Adipocyte (in vitro differentiated cells): ENCODE measurements at regions not wholly inside any gene's neighbourhood (a gene's known extent, or its start where the extent isn't known, plus 50 kb on each side); places are given as distances from the start of the nearest gene placed in this dataset.

Experiments
- DNase-seq: peaks from one replicate; pipeline ENCODE4 v3.0.0-alpha.2; 2015; ENCODE audit warnings: low read depth
- H3K27me3 ChIP-seq: replicated peaks from 2 replicates; pipeline ENCODE4 v1.7.0; 2013; ENCODE audit warnings: mild to moderate bottlenecking, low read length, moderate library complexity; ENCODE audit not compliant: control insufficient read depth, insufficient read depth
- H3K36me3 ChIP-seq: 2 replicates; pipeline ENCODE4 v1.7.0; 2013; ENCODE audit warnings: low read length, mild to moderate bottlenecking, moderate library complexity; ENCODE audit not compliant: control insufficient read depth, insufficient read depth, severe bottlenecking
- H3K4me1 ChIP-seq: 2 replicates; pipeline ENCODE4 v1.7.0; 2013; ENCODE audit warnings: mild to moderate bottlenecking, low read length, moderate library complexity; ENCODE audit not compliant: control insufficient read depth, insufficient read depth
- H3K4me3 ChIP-seq: 2 replicates; pipeline ENCODE4 v1.7.0; 2013; ENCODE audit warnings: mild to moderate bottlenecking, low read length, moderate library complexity
- H3K9ac ChIP-seq: 2 replicates; pipeline ENCODE4 v1.7.0; 2013; ENCODE audit warnings: mild to moderate bottlenecking, low read length, moderate library complexity
- H3K9me3 ChIP-seq: 2 replicates; pipeline ENCODE4 v1.7.0; 2013; ENCODE audit warnings: mild to moderate bottlenecking, low read length, moderate library complexity; ENCODE audit not compliant: control insufficient read depth

DNA sequence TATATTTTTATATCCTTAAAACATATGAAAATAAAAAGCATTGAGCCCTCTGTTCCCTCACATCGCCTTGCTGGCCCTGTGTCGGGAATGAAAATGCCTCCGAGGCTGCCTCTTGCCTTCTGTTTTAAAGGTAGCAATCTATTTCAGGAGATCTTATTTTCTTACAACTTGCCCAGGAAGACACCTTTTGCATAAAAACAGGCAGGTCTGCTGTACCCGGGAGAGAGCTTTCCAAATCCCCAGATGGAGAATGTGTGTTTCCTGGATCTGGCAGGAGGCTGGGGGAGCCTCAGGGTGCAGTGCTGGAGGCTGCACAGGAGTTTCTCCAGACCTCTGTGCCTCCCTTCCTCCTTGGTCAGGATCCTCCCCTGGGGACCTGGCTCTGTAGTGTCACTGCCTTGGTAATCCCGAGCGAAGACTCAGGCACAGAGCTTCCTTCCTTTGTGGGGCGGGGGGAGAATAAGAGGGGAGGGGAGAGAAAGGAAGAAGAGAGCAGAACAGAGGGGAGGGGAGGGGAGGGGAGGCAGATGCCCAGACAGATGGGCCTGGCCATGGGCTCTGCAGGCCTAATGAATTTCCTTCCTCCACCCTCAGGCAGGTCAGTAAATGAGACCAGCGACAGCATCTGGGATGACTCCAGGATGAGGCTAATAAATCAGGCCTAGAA is 104.0 kb upstream of the BOD1 start:
- Histone ChIP-seq H3K4me3 (no peak overlapping the region), H3K36me3 (no peaks in the 10 kb centered on the region), H3K9ac (no peak overlapping the region), H3K4me1 (peaks cover 4% of the 10 kb centered on the region), H3K9me3 (no peaks in the 10 kb centered on the region), H3K27me3 (peaks cover 18% of the 10 kb centered on the region)
- no peak for DNase-seq

- Histone ChIP-seq H3K9me3 (peaks cover 5% of the 10 kb centered on the region), H3K4me1 (no peaks in the 10 kb centered on the region), H3K27me3 (peaks cover 18% of the 10 kb centered on the region), H3K9ac (no peak overlapping the region), H3K4me3 (no peak overlapping the region), H3K36me3 (no peaks in the 10 kb centered on the region)
- no peak for DNase-seq
These were observed 104.6 kb upstream of the BOD1 start for GRCh38 chr5:173720953-173721600.

DNA sequence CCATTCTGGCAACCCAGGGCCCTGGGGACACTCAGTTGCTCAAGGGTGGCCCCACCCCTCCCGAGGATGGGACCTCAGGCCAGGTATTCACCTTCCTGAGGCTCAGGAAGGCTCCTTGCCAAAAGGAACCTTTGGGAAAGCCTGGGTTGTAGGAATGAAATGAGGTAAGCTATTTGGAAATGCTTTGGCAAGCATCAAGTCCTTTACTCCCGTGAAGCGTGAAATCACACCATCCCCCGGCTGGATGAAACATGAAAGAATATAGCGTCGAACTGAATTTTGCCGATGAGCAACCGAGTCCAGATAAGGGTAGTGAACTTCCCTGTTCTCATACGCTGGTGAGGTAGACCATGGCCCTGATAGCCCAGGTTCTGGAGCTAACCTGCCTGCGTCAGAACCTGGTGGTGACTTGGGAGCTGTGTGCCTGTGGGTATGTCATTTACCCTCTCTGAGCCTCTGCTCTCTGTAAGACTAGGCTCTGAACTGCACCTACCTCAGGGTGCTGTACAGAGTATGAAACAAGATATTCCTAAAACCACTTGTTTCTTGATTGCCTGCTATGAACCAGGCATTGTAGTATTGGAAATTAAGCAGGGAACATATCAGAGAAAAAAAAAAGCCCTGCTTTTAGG is 105.3 kb upstream of the BOD1 start:
- Histone ChIP-seq H3K36me3 (no peaks in the 10 kb centered on the region), H3K4me1 (no peaks in the 10 kb centered on the region), H3K9ac (no peak overlapping the region), H3K9me3 (peaks cover 7% of the 10 kb centered on the region), H3K4me3 (no peak overlapping the region), H3K27me3 (peaks cover 18% of the 10 kb centered on the region)
- no peak for DNase-seq

DNA sequence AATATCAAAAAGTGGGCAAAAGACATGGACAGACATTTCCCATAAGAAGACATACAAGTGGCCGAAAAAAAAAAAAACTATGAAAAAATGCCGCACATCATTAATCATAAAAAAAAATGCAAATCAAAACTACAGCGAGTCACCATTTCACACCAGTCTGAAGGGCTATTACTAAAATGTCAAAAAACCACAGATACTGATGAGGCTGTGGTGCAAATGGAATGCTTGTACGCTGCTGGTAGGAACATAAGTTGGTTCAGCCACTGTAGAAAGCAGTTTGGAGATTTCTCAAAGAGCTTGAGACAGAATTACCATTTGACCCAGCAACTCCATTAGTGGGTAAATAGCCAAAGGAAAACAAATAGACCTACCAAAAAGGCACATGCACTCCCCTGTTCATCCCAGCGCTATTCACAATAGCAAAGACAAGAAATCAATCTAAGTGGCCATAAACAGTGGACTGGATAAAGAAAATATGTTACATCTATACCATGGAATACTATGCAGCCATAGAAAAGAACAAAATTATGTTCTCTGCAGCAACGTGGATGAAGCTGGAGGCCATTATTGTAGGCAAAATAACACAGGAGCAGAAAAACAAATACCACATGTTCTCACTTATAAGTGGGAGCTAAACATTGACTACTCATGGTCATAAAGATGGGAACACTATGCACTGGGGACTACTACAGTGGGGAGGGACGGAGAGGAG is 110.6 kb upstream of the BOD1 start:
- peaks cover 7% of the 10 kb centered on the region for H3K9me3 ChIP-seq
- no peak overlapping the region for H3K4me3 ChIP-seq
- H3K27me3 ChIP-seq = peaks cover 34% of the 10 kb centered on the region
- H3K9ac ChIP-seq = no peak overlapping the region
- no peaks in the 10 kb centered on the region for H3K36me3 ChIP-seq
- no peak for DNase-seq
- H3K4me1 ChIP-seq = no peaks in the 10 kb centered on the region

DNA sequence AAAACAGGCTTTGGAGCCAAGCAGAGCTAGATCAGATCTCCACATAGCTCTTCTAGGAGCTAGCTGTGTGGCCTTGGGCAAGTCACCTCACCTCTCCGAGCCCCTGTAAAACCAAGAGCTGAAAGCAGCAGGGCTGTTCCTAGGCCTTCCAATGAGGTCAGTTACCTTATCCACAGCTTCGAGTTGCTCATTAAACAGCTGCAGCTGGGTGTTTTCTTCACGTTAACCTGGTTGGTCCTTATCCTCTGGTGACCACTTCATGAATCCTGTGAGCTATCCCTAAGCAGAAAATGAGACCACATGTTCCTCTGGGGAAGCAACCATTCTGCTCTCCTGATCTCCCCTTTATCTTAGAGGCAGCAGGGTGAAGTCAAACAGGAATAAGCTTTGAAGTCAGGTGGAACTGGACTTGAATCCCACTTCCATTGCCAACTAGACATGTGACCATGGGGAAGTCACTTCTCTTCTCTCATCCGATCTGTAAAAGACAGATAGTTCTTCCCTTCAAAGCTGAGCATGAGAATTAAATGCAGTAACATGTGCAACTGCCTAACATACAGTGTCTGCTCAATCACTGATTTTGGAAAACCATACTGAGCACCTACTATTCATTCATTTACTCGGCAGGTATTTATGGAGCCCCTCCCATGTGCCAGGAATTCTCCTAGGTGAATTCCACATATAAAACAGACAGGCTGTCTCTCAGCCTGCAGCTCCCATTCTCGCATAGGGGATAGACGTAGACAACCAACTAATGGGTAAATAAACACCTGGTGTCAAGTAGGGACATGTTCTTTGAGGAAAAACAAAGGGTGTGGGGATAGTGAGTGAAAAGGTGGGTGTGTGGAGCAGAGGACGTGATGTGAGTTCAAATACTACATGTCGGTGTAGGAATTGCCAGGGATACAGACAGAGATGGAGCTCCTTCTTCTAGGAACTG is 111.7 kb upstream of the BOD1 start:
- Histone ChIP-seq H3K27me3 (peaks cover 34% of the 10 kb centered on the region), H3K36me3 (no peaks in the 10 kb centered on the region), H3K4me3 (no peak overlapping the region), H3K9me3 (peaks cover 7% of the 10 kb centered on the region), H3K9ac (no peak overlapping the region), H3K4me1 (no peaks in the 10 kb centered on the region)
- DNase-seq = no peak

DNA sequence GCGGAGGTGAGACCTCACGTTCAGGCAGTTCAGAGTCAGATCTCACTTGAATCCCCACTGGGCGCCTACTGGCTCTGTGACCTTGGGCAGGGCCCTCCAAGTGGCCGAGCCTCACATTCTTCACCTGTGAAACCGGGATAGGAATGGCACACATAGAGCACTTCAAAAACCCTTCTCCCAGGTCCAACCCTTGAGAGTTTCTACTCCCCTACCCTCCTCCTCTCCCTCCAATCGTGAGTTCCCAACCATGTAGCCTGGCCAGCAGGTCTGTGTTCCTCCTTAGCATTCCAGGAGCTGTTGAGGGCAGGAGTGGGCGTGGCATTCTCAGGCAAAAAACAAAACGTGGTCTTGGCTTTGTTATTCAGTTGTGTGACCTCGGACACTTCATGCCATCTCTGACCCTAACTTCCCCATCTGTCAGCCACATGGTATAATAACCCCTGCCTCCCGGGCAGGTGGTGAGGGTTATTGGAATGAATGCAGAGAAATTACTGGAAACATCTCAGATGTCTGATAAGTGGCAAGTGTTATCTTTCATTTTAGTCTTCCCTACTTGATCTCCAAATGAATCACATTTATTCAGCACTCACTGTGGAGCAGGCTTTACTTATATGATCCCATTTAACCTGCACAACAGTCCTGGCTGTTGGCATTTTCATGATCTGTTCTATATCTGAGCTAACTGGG is 112.8 kb upstream of the BOD1 start:
- no peak for DNase-seq
- Histone ChIP-seq H3K9me3 (peaks cover 7% of the 10 kb centered on the region), H3K36me3 (no peaks in the 10 kb centered on the region), H3K27me3 (peaks cover 35% of the 10 kb centered on the region), H3K4me3 (no peak overlapping the region), H3K9ac (no peak overlapping the region), H3K4me1 (no peaks in the 10 kb centered on the region)

DNA sequence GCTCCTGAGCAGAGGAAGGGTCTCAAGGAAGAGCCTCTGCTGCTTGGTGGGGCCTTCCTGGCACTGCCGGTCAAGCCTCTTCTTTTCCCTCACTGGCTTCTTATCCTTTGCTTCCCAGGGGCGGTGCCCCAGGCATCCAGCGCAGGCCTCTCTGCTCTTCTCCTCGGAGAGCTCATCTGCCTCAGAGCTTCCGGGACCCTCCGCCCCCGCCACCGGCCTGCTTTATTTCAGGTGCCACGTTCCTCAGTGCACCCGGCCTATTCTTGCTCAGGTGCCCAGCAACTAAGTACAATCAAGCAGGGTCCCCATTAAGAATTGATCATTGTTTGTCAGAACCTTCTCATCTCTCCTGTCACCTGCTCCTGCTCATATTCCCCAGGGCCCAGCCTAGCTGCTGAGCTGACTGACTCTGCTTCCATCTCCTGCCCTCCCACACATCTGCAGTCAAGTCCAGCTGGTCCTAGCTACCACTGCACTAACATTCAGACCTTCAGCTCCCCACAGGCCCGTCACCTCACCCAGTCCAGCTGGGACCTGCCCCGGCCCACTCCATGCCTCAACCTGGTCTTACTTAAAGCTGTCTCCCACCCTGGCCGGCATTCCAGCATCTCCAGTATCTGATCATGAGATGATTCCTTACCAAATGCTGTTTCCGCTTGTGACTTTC is 114.3 kb upstream of the BOD1 start:
- Histone ChIP-seq H3K9ac (no peak overlapping the region), H3K4me3 (no peak overlapping the region), H3K4me1 (no peaks in the 10 kb centered on the region), H3K36me3 (no peaks in the 10 kb centered on the region), H3K27me3 (peaks cover 38% of the 10 kb centered on the region), H3K9me3 (peaks cover 5% of the 10 kb centered on the region)
- DNase-seq = no peak

DNA sequence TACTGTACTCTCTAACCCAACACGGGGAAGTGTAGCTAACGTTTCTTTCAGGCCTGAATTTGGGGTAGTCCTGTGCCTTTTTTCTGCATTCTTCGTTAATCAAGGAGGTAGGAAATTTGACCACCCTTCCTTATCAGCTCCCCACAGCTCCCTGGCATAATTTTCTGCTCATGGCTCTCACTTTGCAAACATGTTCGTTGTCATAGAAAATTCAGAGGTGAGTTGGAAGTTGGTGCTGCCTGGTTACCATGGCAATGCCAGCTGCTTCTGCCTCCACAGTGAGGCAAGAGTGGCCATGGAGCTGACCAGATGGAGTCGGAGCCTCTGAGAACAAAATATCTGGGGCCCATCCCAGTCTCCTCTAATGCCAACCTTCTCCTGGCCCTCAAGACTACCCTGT is 116.6 kb upstream of the BOD1 start:
- no peak overlapping the region for H3K9ac ChIP-seq
- no peak overlapping the region for H3K4me3 ChIP-seq
- H3K36me3 ChIP-seq = no peaks in the 10 kb centered on the region
- no peaks in the 10 kb centered on the region for H3K4me1 ChIP-seq
- peaks cover 32% of the 10 kb centered on the region for H3K27me3 ChIP-seq
- no peaks in the 10 kb centered on the region for H3K9me3 ChIP-seq
- DNase-seq = no peak

- Histone ChIP-seq H3K4me1 (no peaks in the 10 kb centered on the region), H3K9ac (no peak overlapping the region), H3K9me3 (no peaks in the 10 kb centered on the region), H3K4me3 (no peak overlapping the region), H3K27me3 (peaks cover 28% of the 10 kb centered on the region), H3K36me3 (no peaks in the 10 kb centered on the region)
- no peak for DNase-seq
These were observed 117.0 kb upstream of the BOD1 start for GRCh38 chr5:173733425-173733824.
